OCI-LY3 (cell line): ENCODE measurements at regions not wholly inside any gene's neighbourhood (a gene's known extent, or its start where the extent isn't known, plus 50 kb on each side); places are given as distances from the start of the nearest gene placed in this dataset.
A peak's percentile ranks its signal among the peaks of the same experiment; 100 is the strongest.
"Not testable (repeated sequence)": the region's sequence is repeated elsewhere in the genome, so short reads cannot be mapped to it uniquely, and the experiment has no call there.

Experiments
- H2AFZ ChIP-seq: fragments of 200-600, 300-600 bp; shearing (Covaris generic); 2 replicates; pipeline ENCODE4 v1.6.0; 2014; ENCODE audit warnings: antibody characterized with exemption, low read depth, low read length
- H3K27ac ChIP-seq: fragments of 200-600, 300-600 bp; sonication (generic); 2 replicates; pipeline ENCODE4 v1.5.1; 2014; ENCODE audit warnings: mild to moderate bottlenecking, low read length, moderate library complexity, mixed read lengths
- H3K27me3 ChIP-seq: fragments of 200-600, 300-600 bp; sonication (generic); 2 replicates; pipeline ENCODE4 v1.6.1; 2014; ENCODE audit warnings: low read depth, low read length, mixed read lengths
- H3K36me3 ChIP-seq: fragments of 200-600, 300-600 bp; sonication (generic); replicated peaks from 2 replicates; pipeline ENCODE3; 2014; ENCODE audit warnings: low read depth, low read length, mixed read lengths
- H3K4me1 ChIP-seq: fragments of 300-600, 200-600 bp; sonication (generic); 2 replicates; pipeline ENCODE4 v1.6.1; 2014; ENCODE audit warnings: low read length, mixed read lengths
- H3K4me2 ChIP-seq: fragments of 200-600, 300-600 bp; sonication (generic); 2 replicates; pipeline ENCODE4 v1.6.1; 2014; ENCODE audit warnings: low read length, mixed read lengths
- H3K4me3 ChIP-seq: fragments of 300-600, 200-600 bp; sonication (generic); 2 replicates; pipeline ENCODE4 v1.5.1; 2014; ENCODE audit warnings: antibody characterized with exemption, mild to moderate bottlenecking, low read length, moderate library complexity
- H3K79me2 ChIP-seq: fragments of 300-600, 200-600 bp; shearing (Covaris generic); 2 replicates; pipeline ENCODE4 v1.6.1; 2014; ENCODE audit warnings: mild to moderate bottlenecking, low read length, mixed read lengths
- H3K9ac ChIP-seq: fragments of 300-600, 200-600 bp; shearing (Covaris generic); 2 replicates; pipeline ENCODE4 v1.6.0; 2014; ENCODE audit warnings: mild to moderate bottlenecking, low read length, moderate library complexity
- H3K9me3 ChIP-seq: fragments of 200-600, 300-600 bp; shearing (Covaris generic); 2 replicates; pipeline ENCODE4 v1.6.1; 2014; ENCODE audit warnings: low read length, mixed read lengths; ENCODE audit not compliant: insufficient read depth
- H4K20me1 ChIP-seq: fragments of 200-600, 300-600 bp; sonication (generic); 2 replicates; pipeline ENCODE4 v1.6.1; 2016; ENCODE audit warnings: low read length, mixed read lengths; ENCODE audit not compliant: insufficient read depth
- CTCF ChIP-seq: fragments of 200-600, 300-600 bp; sonication (generic); IDR thresholded peaks from 2 replicates; pipeline ENCODE4 v1.5.1; 2014; ENCODE audit warnings: antibody characterized with exemption, low read length, low read depth
- EZH2phosphoT487 ChIP-seq: fragments of 200-600 bp; shearing (Covaris generic); IDR thresholded peaks from 2 replicates; pipeline ENCODE4 v1.6.1; 2018; ENCODE audit warnings: antibody characterized with exemption, mixed run types, low read depth

- H4K20me1 ChIP-seq, H3K79me2 ChIP-seq: not testable (repeated sequence)
These were observed 52.3 kb upstream of the MAN1A2 start for GRCh38 chr1:117314951-117315350.

GRCh38 chr1:117313555-117313954 lies 53.7 kb upstream of the MAN1A2 start:
- Histone ChIP-seq H2AFZ (no peak overlapping the region), H3K27me3 (no peaks in the 10 kb centered on the region)
- TF ChIP-seq EZH2phosphoT487 (no peak), CTCF (no peak)

More at GRCh38 chr1:117314951-117315350, 52.3 kb upstream of the MAN1A2 start:
- not testable (repeated sequence) for H3K9ac ChIP-seq, H3K27ac ChIP-seq, H3K27me3 ChIP-seq, H3K4me2 ChIP-seq, H2AFZ ChIP-seq, H3K4me3 ChIP-seq, H3K4me1 ChIP-seq, H3K9me3 ChIP-seq, H3K36me3 ChIP-seq

GRCh38 chr1:117312453-117313138 lies 54.7 kb upstream of the MAN1A2 start:
- no peak overlapping the region for H3K4me3 ChIP-seq
- no peak overlapping the region; the same call in 1 of the 2 replicates for H2AFZ ChIP-seq
- no peaks in the 10 kb centered on the region for H3K36me3 ChIP-seq
- no peaks in the 10 kb centered on the region for H3K79me2 ChIP-seq
- H4K20me1 ChIP-seq, result no peaks in the 10 kb centered on the region
- no peaks in the 10 kb centered on the region for H3K9me3 ChIP-seq
- H3K4me1 ChIP-seq, result no peaks in the 10 kb centered on the region
- no peak overlapping the region for H3K27ac ChIP-seq
- no peak overlapping the region for H3K9ac ChIP-seq
- no peaks in the 10 kb centered on the region for H3K27me3 ChIP-seq
- no peak overlapping the region for H3K4me2 ChIP-seq
- TF ChIP-seq EZH2phosphoT487, result no peak
- peak; percentile 51 for TF ChIP-seq CTCF

More at GRCh38 chr1:117313555-117313954, 53.7 kb upstream of the MAN1A2 start:
- no peak overlapping the region for H3K9ac ChIP-seq
- H4K20me1 ChIP-seq, result no peaks in the 10 kb centered on the region
- no peaks in the 10 kb centered on the region for H3K4me1 ChIP-seq
- no peaks in the 10 kb centered on the region for H3K36me3 ChIP-seq
- no peak overlapping the region for H3K4me3 ChIP-seq
- no peaks in the 10 kb centered on the region for H3K79me2 ChIP-seq
- no peak overlapping the region for H3K27ac ChIP-seq
- no peak overlapping the region for H3K4me2 ChIP-seq
- H3K9me3 ChIP-seq, result no peaks in the 10 kb centered on the region

- no peaks in the 10 kb centered on the region for H3K36me3 ChIP-seq
- no peak overlapping the region for H3K9ac ChIP-seq
- H3K4me3 ChIP-seq, result no peak overlapping the region
- no peak overlapping the region for H3K27ac ChIP-seq
- H3K79me2 ChIP-seq, result no peaks in the 10 kb centered on the region
- no peaks in the 10 kb centered on the region for H3K27me3 ChIP-seq
- H3K4me1 ChIP-seq, result no peaks in the 10 kb centered on the region
- no peak overlapping the region for H2AFZ ChIP-seq
- no peak overlapping the region for H3K4me2 ChIP-seq
- no peak for TF ChIP-seq EZH2phosphoT487
- no peak for TF ChIP-seq CTCF
- no peaks in the 10 kb centered on the region for H3K9me3 ChIP-seq
- H4K20me1 ChIP-seq, result no peaks in the 10 kb centered on the region
These were observed 58.8 kb upstream of the MAN1A2 start for GRCh38 chr1:117308311-117308916.
